H9 (cell line): ENCODE measurements at regions not wholly inside any gene's neighbourhood (a gene's known extent, or its start where the extent isn't known, plus 50 kb on each side); places are given as distances from the start of the nearest gene placed in this dataset.

ENCODE experiments used
- DNase-seq: peaks from one replicate; pipeline ENCODE4 v3.0.0-alpha.2; 2017
- H2AFZ ChIP-seq: one replicate; pipeline ENCODE4 v1.6.1; 2013; ENCODE audit warnings: mild to moderate bottlenecking, low read length, control low read depth, moderate library complexity
- H2AK5ac ChIP-seq: 2 replicates; pipeline ENCODE4 v1.6.1; 2013; ENCODE audit warnings: low read length, control low read depth, mixed read lengths; ENCODE audit not compliant: insufficient read length
- H2BK120ac ChIP-seq: one replicate; pipeline ENCODE4 v1.6.1; 2013; ENCODE audit warnings: low read depth, mild to moderate bottlenecking, low read length, control low read depth, inconsistent platforms; ENCODE audit not compliant: poor library complexity, severe bottlenecking
- H2BK12ac ChIP-seq: 2 replicates; pipeline ENCODE4 v1.6.1; 2013; ENCODE audit warnings: low read length, control low read depth, mixed read lengths, low read depth; ENCODE audit not compliant: insufficient read length
- H2BK15ac ChIP-seq: 2 replicates; pipeline ENCODE4 v1.6.1; 2013; ENCODE audit warnings: low read depth, low read length, control low read depth
- H2BK20ac ChIP-seq: one replicate; pipeline ENCODE4 v1.6.1; 2013; ENCODE audit warnings: low read depth, mild to moderate bottlenecking, low read length, control low read depth, inconsistent platforms; ENCODE audit not compliant: poor library complexity, severe bottlenecking
- H2BK5ac ChIP-seq: 2 replicates; pipeline ENCODE4 v1.6.1; 2013; ENCODE audit warnings: low read length, control low read depth, mixed read lengths; ENCODE audit not compliant: insufficient read length
- H3K14ac ChIP-seq: 2 replicates; pipeline ENCODE4 v1.6.1; 2013; ENCODE audit warnings: low read length, control low read depth; ENCODE audit not compliant: insufficient read depth
- H3K18ac ChIP-seq: 2 replicates; pipeline ENCODE4 v1.6.1; 2013; ENCODE audit warnings: low read depth, mild to moderate bottlenecking, mixed read lengths, low read length, control low read depth; ENCODE audit not compliant: insufficient read length
- H3K23ac ChIP-seq: 2 replicates; pipeline ENCODE4 v1.6.1; 2013; ENCODE audit warnings: low read length, control low read depth, mixed read lengths, low read depth; ENCODE audit not compliant: insufficient read length
- H3K23me2 ChIP-seq: 2 replicates; pipeline ENCODE4 v1.6.1; 2013; ENCODE audit warnings: low read depth, mild to moderate bottlenecking, mixed read lengths, low read length, control low read depth; ENCODE audit not compliant: insufficient read length, poor library complexity, severe bottlenecking
- H3K27ac ChIP-seq: 2 replicates; pipeline ENCODE4 v1.5.1; 2013; ENCODE audit warnings: low read length, control low read depth, mixed read lengths, low read depth; ENCODE audit not compliant: insufficient read length
- H3K27me3 ChIP-seq: 2 replicates; pipeline ENCODE4 v1.6.1; 2013; ENCODE audit warnings: low read length, control low read depth, inconsistent platforms; ENCODE audit not compliant: insufficient read depth
- H3K4ac ChIP-seq: 2 replicates; pipeline ENCODE4 v1.6.1; 2013; ENCODE audit warnings: low read depth, mild to moderate bottlenecking, control low read depth, inconsistent platforms, low read length, moderate library complexity
- H3K4me1 ChIP-seq: 2 replicates; pipeline ENCODE4 v1.6.1; 2013; ENCODE audit warnings: low read length, control low read depth, inconsistent platforms; ENCODE audit not compliant: insufficient read depth
- H3K4me2 ChIP-seq: 2 replicates; pipeline ENCODE4 v1.6.1; 2013; ENCODE audit warnings: low read length, control low read depth, mixed read lengths; ENCODE audit not compliant: insufficient read length, insufficient read depth
- H3K56ac ChIP-seq: 2 replicates; pipeline ENCODE4 v1.6.1; 2013; ENCODE audit warnings: low read depth, mild to moderate bottlenecking, mixed read lengths, low read length, control low read depth; ENCODE audit not compliant: insufficient read length
- H3K79me1 ChIP-seq: 2 replicates; pipeline ENCODE4 v1.6.1; 2013; ENCODE audit warnings: low read depth, mild to moderate bottlenecking, moderate library complexity, low read length, control low read depth, inconsistent platforms; ENCODE audit not compliant: insufficient read depth, poor library complexity, severe bottlenecking
- H3K79me2 ChIP-seq: 2 replicates; pipeline ENCODE4 v1.6.1; 2013; ENCODE audit warnings: low read length, control low read depth, inconsistent platforms; ENCODE audit not compliant: insufficient read depth
- H3K9ac ChIP-seq: 2 replicates; pipeline ENCODE4 v1.6.1; 2013; ENCODE audit warnings: low read length, control low read depth, mixed read lengths; ENCODE audit not compliant: insufficient read length; ENCODE audit errors: extremely low read depth
- H3K9me3 ChIP-seq: one replicate; pipeline ENCODE4 v1.6.1; 2013; ENCODE audit warnings: low read depth, low read length, inconsistent platforms; ENCODE audit not compliant: control insufficient read depth
- H3T11ph ChIP-seq: one replicate; pipeline ENCODE4 v1.6.1; 2013; ENCODE audit warnings: mild to moderate bottlenecking, low read length, control low read depth, inconsistent platforms
- H4K20me1 ChIP-seq: one replicate; pipeline ENCODE4 v1.6.1; 2013; ENCODE audit not compliant: control insufficient read depth, insufficient read length, insufficient read depth
- H4K5ac ChIP-seq: 2 replicates; pipeline ENCODE4 v1.6.1; 2013; ENCODE audit warnings: low read depth, mild to moderate bottlenecking, mixed read lengths, low read length, control low read depth; ENCODE audit not compliant: insufficient read length
- H4K8ac ChIP-seq: replicated peaks from 2 replicates; pipeline ENCODE4 v1.6.1; 2013; ENCODE audit warnings: low read length, control low read depth, mixed read lengths, low read depth; ENCODE audit not compliant: insufficient read length
- H4K91ac ChIP-seq: 2 replicates; pipeline ENCODE4 v1.6.1; 2013; ENCODE audit warnings: low read depth, mild to moderate bottlenecking, moderate library complexity, mixed read lengths, low read length, control low read depth; ENCODE audit not compliant: insufficient read length
- H3K27ac Mint-ChIP-seq, 3 experiments: 2 replicates in 2 of 3; 3 replicates in 1 of 3; pipeline ENCODE4 v1.8.0; 2020 to 2021; ENCODE audit warnings: mixed read lengths in 3 of 3, mild to moderate bottlenecking in 1 of 3, moderate library complexity in 1 of 3
- H3K27me3 Mint-ChIP-seq: 2 replicates; pipeline ENCODE4 v1.8.0; 2021; ENCODE audit warnings: low read depth, mild to moderate bottlenecking, moderate library complexity, mixed read lengths
- H3K36me3 Mint-ChIP-seq, 3 experiments: 2 replicates in 2 of 3; 3 replicates in 1 of 3; pipeline ENCODE4 v1.8.0; 2020 to 2021; ENCODE audit warnings: low read depth in 3 of 3, mixed read lengths in 3 of 3; ENCODE audit not compliant: insufficient read depth in 1 of 3
- H3K4me1 Mint-ChIP-seq, 2 experiments: 2 replicates each; pipeline ENCODE4 v1.8.0; 2020; ENCODE audit warnings: mixed read lengths in 2 of 2
- H3K4me3 Mint-ChIP-seq, 2 experiments: 2 replicates in 1 of 2; 3 replicates in 1 of 2; pipeline ENCODE4 v1.8.0; 2020 to 2021; ENCODE audit warnings: mild to moderate bottlenecking in 2 of 2, mixed read lengths in 2 of 2, moderate library complexity in 1 of 2
- H3K9me3 Mint-ChIP-seq, 2 experiments: 2 replicates in 1 of 2; 3 replicates in 1 of 2; pipeline ENCODE4 v1.8.0; 2020; ENCODE audit warnings: mild to moderate bottlenecking in 2 of 2, mixed read lengths in 2 of 2, moderate library complexity in 1 of 2
- CTCF ChIP-seq: fragments of 200-600 bp; sonication (generic); conservative IDR thresholded peaks from 3 replicates; pipeline ENCODE4 v1.8.0; 2021; ENCODE audit warnings: antibody characterized with exemption, mild to moderate bottlenecking
- WGBS: extraction: QIAGEN DNeasy Blood & Tissue Kit; methylation state at CpG from one replicate; pipeline ENCODE4 v1.1.7; 2013; ENCODE audit warnings: missing lambda C conversion rate, low lambda C conversion rate, mixed read lengths; ENCODE audit not compliant: insufficient read length; ENCODE audit errors: extremely low coverage; 5-methylcytosine and 5-hydroxymethylcytosine counted together

- Histone ChIP-seq H3T11ph (no peak overlapping the region), H3K4me2 (no peak overlapping the region), H2BK5ac (no peak overlapping the region), H2BK20ac (no peak overlapping the region), H3K4me1 (no peaks in the 10 kb centered on the region), H2AK5ac (no peak overlapping the region), H3K79me2 (no peaks in the 10 kb centered on the region), H2BK120ac (no peak overlapping the region), H3K27ac (no peak overlapping the region), H2AFZ (no peak overlapping the region), H3K79me1 (no peaks in the 10 kb centered on the region), H3K9me3 (no peaks in the 10 kb centered on the region), H3K4ac (no peak overlapping the region), H3K9ac (no peak overlapping the region), H3K23me2 (no peaks in the 10 kb centered on the region), H4K91ac (no peak overlapping the region), H3K18ac (no peak overlapping the region), H3K23ac (no peak overlapping the region), H4K5ac (no peak overlapping the region), H3K56ac (no peak overlapping the region), H3K27me3 (no peaks in the 10 kb centered on the region), H3K14ac (no peak overlapping the region), H4K20me1 (no peaks in the 10 kb centered on the region), H2BK12ac (no peak overlapping the region), H4K8ac (no peak overlapping the region), H2BK15ac (no peak overlapping the region)
- H3K4me1 Mint-ChIP-seq, result peaks cover 15 to 20% of the 10 kb centered on the region in 2 experiments
- no peak for DNase-seq
- H3K36me3 Mint-ChIP-seq, result no peaks in the 10 kb centered on the region
- no CpG with 5 or more reads among the region's 7 CpGs for WGBS
- no peak overlapping the region for H3K4me3 Mint-ChIP-seq
- TF ChIP-seq CTCF, result no peak
- no peaks in the 10 kb centered on the region for H3K9me3 Mint-ChIP-seq
- no peaks in the 10 kb centered on the region for H3K27me3 Mint-ChIP-seq
- H3K27ac Mint-ChIP-seq, result no peak overlapping the region
Observed at GRCh38 chr13:73833325-73834070, 300.7 kb downstream of the KLF12 start.
